HG03439 (cell line): ENCODE measurements at regions not wholly inside any gene's neighbourhood (a gene's known extent, or its start where the extent isn't known, plus 50 kb on each side); places are given as distances from the start of the nearest gene placed in this dataset.

Experiments used
- ATAC-seq: cut with Tn5 transposase; IDR thresholded peaks from one replicate; pipeline ENCODE4 v1.9.1; 2021; ENCODE audit warnings: mild to moderate bottlenecking, moderate library complexity; ENCODE audit not compliant: unreplicated experiment

DNA sequence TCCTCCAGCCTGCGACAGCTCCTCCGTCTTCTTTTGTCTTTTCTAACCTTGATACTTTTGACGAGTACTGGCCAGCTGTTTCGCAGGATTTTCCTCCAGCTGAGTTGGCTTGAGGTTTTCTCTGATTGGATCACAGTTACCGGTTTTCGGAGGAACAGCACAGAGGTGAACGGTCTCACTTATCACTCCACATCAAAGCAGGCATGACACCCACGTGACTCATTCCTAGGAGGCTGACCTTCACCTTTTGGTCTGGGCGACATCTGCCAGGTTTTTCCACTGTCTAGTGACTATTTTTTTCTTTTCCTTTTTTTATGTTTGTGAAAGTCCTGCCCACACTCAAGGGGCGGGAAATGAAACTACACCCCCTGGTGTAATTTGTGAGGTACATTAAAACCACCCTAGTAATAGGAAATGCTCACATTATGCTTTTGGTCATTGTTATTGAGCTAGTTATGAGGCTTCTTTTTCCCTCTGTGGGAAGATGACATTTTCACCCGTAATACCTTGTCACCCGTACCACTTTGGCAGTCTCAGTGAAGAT, 319.2 kb downstream of the GADD45G start:
- ATAC-seq = no peak

DNA sequence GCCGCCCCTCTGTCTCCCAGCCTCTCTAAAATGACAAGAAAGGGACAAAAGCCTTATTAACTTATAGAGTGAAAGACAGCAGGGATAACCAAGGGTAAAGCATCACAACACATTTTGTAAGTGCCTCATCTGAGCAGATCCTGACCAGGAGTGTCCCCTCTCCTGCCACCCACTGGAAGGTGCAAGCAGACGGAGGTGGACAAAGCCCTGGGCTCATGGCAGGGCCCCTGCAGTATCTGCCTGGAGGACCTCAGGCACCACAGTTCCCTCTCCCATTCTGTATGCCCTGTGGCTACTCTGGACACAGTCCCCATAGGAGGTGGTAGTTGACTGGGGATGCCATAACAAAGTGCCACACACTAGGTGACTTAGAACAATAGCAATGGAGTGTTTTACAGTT, 319.8 kb downstream of the GADD45G start:
- no peak for ATAC-seq

DNA sequence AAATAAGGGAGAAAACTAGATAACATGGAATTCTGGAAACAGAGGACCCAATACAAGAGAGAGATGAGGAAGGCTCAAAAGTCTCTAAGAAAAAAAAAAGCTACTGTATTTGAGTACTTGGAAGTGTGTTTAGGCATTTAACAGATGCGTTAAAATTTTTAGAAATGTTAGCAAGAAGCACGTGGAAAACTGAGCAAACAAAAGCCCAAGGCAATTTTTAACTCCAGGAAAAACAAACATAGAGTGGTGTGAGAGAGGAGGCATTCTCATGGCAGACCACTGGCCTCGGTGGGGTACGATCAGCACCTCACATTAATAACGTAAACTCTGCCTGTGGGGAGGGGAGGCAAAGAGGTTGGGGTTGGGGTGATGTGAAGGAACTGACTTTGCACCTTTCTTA, 321.4 kb downstream of the GADD45G start:
- ATAC-seq = no peak

DNA sequence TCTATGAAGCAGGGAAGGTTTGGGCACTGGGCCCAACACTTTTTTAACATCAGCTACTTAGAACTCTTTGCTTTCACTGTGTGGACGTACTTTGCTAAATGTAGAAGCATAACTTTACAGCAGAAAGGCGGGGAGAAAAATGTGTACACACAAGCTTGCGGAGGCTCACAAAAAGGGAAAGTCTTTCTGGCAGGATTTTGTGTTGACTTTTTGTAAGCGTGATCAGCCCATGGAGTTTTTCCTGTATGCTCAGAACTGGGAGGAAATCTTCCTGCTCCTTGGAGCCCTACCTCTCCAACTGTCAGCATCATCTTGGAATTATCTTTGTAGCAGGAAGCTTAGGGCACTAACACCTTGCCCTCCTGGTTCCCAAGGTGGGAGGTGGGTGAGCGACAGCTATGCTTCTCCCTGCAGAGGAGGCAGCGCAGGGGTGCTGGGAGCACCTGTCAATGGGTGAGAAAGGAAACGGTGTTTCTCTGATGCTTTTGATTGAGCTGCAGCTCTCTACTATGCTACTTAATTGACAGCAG, 321.9 kb downstream of the GADD45G start:
- no peak for ATAC-seq

DNA sequence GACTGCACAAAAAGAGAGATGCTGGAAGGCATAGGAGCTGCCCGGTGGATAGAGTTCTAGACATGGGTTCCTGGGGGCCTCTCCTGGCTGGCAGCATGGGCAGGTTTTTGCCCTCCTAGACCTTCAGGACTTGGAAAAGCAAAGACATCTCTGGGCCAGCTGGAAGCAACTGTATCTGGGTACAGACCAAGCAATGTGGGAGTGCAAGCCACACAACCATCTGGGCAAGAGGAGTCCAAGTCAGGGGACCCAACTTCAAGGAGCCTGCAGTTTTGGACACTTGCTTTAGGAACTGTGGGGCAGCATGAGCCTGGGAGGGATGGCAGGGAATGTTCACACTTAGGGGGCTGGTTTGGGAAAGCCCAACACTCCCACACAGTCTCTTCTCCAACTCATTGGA, 323.3 kb downstream of the GADD45G start:
- no peak for ATAC-seq

DNA sequence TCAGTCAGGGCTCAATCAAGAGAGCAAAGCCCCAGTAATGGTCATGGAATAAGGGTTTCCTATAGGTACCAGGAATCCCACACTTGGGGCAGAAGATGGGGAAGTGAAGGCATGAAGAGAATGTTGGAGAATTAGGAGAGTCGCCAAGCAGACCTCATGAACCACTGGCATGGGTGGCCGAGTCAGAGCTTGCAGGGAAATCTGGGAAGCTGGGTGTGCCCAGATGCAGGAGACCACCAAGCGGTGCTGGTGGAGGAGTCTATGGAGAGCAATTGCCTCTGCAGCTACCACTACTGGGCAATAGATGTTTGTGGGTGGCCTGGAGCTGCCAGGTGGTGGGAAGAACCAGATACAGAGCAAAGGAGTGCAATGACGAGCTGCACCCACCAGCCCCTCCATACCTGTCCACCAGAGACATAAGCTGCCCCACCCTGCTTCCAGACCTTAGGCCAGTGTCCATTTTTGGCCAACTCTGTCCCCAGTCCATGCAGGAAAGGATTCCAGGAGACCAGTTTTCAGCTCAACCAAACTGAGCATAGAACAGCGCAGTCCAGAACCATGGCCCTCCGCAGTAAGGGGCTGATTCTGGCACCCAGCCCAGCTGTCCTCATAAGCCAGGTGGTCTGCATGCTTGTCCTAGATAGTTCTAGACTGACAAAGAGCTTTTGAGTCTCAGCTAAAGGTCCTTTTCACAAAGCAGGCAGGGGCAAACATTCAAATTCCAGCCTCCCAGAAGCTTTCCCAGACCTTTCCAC, 323.9 kb downstream of the GADD45G start:
- ATAC-seq = no peak

DNA sequence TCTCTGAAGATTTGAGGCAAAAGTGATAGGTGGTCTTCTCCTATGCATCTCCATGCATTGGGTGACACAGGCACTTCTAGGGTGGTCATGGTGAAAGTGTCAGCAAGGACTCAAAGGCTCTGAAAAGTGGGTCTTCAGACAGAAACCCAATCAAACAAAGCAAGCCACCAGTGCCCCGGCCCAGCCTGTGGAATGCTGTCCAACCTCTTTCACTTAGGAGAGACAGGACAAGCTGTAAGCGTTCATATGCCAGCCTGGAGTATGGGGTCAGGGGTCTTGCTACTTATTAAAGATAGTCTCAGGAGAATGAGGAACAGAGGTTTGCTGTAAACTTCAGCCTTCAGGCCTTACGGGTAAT, 324.5 kb downstream of the GADD45G start:
- no peak for ATAC-seq

DNA sequence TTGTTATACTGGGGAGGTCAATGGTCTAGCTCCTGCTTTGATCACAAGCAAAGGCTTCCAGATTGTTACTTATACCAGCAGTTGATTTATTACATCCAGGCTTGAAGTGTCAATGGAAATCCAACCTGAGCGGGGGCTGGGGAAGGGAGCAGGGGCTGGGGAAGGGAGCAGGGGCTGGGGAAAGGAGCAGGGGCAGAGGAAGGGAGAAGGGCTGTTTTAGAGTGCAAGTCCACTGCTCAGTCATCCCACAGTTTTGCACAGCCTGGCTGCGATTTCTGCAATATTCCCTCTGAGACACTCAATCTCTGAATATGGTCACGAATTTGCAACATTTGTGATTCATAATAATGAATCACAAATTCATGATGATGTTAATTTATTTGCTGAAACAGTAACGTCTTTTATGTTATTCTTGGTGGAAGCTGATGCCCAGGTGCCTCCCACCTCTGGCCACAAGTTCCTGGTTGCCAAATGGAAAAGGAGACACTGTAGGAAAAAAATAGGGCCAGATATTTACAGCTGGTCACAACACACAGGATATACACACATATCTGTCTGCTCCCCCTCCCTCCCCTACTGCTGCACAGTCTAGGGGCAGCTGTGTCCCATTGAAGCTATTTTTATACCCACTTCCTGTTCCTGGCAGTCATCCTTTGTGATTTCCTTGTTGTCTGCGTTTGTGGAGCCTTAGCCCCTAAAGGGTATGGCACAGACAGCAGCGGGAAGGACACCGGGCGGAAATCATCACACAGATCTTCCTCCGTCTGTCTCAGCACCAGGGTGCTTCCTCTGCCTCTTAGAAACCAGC, 325.1 kb downstream of the GADD45G start:
- ATAC-seq = no peak

DNA sequence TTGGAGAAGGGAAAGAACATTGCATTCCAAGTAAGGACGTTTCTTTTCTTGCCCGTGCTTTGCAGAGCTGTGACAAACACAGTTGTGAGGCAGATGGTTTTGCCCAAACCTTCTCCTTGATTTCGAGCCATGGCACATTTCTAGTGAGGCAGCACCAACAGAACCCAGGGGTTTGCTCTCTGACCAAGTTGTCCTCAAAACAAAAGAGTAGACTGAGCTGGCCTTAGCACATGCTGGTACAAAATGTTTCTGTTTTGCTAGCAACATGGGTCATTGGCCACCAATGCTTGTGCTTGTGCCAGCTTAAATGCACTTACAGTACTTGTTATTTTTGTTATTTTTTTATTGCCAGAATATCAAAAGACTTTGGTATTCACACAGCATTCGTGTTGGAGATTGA, 328.8 kb downstream of the GADD45G start:
- ATAC-seq = no peak

DNA sequence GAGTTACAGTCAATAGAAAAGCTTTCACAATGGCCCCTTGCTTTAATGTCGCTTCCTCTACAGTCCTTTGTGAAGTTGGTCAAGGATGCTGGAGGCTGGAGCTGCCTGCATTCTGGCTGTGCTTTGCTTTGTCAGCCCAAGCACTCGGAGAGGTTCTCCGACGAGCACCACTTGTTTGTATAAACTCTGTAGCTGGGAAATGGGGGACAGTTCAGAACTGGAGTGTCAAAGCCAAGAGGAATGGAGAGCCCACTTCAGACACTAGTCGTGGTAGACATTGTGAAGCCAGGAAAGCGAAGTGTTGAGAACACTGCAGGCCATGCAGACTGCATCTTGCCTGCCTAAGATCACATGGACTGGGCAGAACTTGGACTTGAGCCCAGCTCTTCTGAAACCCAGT, 330.3 kb downstream of the GADD45G start:
- ATAC-seq = no peak

DNA sequence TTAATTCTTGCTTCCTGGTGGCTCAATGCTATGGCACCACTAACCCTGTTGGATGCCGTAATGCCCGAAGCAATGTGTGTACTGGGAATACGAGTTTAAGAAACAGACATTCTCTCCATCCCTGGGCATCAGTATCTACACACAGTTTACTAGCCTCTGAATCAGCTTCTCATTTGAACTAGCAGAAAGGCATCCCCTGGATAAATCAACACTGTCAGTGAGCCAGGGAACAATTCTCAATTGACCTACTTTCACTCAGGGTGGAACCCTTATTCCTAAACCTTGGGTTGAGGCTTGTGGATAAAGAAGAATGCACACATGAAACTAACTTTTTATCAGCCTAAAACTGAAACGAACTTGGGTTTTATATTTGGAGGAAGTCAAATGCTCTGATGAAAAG, 331.0 kb downstream of the GADD45G start:
- no peak for ATAC-seq

DNA sequence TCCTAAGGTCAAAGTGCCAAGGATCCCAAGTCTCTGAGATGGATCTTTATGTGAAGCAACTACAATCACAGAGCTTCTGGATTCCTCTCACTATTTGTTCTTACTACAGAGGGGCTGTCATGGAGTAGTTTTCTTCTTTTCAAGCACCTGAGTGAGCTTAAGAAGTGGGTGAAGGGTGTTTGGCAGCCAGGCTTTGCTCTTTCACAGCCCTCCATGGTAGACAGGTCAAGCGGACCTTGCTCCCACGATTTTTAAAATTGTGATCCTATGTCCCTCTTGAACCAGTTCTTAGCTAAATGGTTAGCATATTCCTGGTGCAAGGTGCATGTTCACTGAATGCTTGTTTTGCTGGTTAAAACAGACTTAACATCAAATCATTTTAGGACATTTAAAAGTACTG, 332.2 kb downstream of the GADD45G start:
- no peak for ATAC-seq

DNA sequence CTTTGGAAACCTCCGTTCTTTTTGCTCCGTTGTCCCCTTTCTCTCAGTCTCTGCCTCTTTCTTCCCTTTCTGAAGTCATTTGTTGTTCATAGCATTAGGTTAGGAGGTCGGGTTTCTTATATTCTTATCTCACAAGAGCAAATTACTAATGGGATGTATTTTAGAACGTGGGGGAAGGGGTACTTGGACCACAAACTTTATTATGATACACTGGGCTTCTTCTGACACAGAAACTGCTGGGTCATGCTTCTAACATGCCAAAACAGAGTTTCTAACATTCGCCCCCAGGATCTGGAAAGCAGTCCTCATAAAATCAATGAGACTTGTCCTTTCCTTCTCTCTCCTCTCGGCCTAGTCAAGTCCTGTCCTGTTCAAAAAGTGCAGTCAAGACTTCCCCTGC, 334.4 kb downstream of the GADD45G start:
- ATAC-seq = no peak

DNA sequence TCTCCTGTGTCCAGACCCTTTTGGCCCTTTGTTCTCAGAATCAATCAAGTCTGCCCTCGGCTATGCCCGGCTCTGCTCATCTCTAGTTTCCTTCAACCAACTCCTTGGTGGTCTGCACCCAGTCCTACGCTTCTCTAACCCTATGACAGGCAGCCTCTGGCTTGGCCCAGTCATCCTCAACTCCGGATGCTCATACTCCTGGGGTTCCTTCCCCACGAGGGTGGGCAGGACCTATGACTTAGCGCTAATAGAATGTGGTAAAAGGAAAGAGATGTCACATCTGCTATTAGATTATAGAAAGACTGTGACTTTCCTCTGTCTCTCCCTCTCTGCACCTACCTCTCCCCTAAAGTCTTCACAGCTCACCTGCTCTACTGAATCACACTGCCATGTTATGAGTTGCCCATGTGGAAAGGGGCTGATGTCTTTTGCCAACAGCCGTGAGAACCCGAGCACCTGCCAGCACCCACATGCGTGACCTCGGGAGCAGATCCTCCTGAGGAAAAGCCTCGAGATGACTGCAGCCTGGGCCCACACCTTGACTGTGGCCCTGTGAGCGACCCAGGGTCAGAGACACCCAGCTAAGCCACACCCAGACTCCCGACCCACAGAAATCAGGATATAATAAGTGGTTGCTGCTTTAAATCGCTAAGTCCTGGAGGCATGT, 334.9 kb downstream of the GADD45G start:
- ATAC-seq = no peak

DNA sequence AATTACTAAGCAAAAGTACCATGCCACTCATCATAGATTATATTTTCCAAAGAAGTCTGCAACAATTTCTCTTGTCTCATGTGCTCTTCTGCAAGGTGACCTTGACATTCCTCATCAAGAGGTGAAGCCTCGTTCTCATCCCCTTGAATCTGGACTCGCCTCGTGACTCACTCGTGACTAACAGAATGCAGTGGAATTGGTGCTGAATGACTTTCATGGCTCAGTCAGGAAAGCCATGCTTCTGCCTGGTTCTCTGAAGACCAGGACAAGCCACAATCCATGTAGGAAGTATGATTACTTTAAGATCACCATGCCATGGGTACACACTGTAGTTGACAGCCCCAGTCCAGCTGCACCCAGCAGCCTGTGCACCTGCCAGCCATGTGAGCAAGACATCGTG, 335.8 kb downstream of the GADD45G start:
- ATAC-seq = no peak

DNA sequence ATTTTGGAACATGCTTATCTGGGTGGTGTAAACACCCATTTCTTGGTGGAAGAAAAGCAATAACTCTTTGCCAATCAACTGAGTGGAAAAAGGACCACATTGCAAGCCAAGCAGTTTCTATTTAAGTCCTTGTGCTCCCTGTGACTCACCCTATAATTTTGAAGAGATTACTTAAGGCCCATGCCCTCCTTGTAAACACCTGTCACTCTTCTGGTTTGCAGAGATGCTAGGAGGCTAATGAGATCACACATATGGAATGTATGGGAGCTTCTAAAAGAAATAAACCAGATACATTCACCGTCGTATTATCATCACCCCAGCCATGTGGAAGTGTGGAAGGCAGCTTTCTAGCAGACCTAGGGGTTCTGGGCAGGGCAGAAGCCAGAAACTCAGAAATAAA, 337.1 kb downstream of the GADD45G start:
- ATAC-seq = no peak

DNA sequence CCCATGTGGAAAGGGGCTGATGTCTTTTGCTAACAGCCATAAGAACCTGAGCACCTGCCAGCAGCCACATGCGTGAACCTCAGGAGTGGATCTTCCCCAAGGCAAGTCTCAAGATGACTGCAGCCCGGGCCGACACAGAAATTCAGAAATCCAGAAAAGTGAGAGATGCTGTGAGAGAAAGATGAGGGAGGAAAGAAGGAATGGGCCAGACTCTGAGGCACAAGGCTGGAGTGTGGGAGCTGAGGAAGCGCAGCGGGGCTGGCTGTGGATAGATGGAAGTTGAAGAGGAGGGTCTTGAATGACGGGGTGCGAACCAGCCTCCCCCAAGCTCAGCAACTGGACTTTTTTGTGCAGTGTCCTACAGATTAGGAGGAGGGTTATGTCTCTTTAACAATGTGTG, 337.8 kb downstream of the GADD45G start:
- ATAC-seq = no peak

DNA sequence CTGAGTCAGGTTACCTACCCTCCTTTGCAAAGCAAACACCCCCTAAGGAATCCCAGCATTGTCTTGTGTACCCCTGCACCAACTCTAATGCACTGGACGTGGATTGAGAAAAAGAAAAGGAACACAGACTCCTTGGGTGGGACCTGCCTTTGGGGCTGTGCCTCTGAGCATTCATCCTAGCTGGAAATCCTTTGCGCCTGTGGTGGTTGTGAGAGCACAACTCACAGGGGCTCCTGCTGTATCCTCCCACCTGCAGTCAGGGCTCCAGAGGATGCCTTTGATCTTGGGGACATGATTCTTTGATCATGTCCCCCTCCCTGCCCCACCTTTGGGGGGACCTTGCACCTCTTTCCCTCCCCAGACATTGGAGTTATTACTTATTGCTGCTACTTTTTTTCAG, 338.5 kb downstream of the GADD45G start:
- ATAC-seq = no peak

DNA sequence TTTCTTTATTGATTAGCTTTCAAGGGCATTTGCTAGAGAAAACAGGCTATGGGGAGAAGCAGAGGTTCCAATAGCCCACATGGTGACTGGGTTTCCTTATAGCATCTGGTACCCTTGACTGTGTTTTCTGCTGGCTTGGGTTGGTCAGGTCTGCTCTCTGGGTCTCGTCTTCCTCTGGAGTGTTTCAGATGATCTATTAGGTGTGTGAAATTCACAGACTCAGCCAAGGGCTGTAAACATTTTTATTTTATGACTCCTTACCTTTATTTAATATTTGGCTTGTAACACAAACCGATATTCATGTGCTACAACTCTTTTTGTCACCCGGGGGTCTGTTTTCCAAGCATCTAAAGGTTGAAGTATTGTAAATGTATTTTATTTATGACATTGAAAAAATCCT, 338.9 kb downstream of the GADD45G start:
- no peak for ATAC-seq

DNA sequence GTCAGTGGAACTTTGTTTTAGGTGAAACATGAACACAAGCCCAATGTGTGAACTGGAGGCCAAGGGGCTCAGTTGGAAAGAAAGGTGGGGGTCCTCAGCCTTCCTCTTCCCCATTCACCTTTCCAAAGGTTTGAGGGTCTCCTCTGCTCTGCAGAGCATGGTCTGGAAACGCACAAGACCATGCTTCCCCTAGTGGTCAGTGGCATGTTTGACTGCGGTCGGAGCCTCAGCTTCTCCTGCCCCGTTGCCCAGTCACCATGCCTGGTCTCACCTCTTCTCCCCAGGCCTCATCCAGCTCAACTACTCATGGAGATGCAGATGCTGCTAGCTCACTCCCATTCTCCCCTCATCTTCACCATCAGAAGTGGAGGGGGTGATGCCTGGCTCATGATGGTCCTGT, 340.3 kb downstream of the GADD45G start:
- ATAC-seq = no peak

DNA sequence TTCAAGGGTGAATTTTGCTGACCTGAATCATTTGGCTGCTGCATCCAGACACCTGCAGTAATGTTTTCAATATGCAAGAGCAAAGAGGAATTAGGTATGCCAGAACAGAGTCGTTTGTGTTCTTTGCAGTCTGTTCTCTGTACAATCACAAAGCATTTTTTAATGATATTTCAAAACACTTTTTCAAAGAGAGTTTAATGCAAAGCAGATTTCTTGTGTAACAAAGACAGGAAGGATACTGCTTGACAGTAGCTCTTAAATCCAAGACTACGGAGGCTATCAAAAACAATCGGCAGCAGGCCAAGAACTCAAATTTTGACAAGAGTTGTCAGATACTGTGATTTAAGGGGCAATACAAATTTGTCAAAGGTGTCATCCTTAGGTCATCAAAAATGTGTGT, 341.9 kb downstream of the GADD45G start:
- no peak for ATAC-seq

DNA sequence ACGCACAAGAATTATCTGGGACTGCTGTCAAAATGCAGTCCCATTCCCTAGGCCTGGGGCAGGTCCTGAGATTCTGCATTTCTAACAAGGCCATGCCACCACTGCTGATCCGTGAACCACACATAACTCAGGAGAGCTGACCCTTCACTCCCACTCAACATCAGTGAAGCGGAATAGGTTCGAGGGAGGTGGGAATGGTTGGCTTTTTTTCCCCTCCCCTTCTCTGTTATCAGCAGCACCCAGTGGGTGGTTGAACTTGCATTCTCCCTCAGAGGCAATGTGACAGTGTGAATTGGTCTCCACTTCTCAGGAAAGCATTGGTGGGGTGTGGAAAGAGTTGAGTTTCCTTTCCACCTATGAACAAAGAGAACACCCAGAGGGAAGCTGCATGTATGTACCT, 344.3 kb downstream of the GADD45G start:
- ATAC-seq = no peak
